HepG2 (cell line): ENCODE measurements at regions not wholly inside any gene's neighbourhood (a gene's known extent, or its start where the extent isn't known, plus 50 kb on each side); places are given as distances from the start of the nearest gene placed in this dataset.

Experiments used
- SNRNP70 ChIP-seq: fragments of 200-400 bp; formaldehyde crosslinking; IDR thresholded peaks from 2 replicates; pipeline ENCODE4 v1.6.1; 2017; ENCODE audit warnings: mild to moderate bottlenecking, low read depth, low read length, moderate library complexity
- ZBTB33 ChIP-seq: sonication (generic); formaldehyde crosslinking; IDR thresholded peaks from 2 replicates; pipeline ENCODE4 v1.4.0; 2020; ENCODE audit warnings: missing genetic modification reagents
- ZNF451 ChIP-seq: sonication (generic); formaldehyde crosslinking; IDR thresholded peaks from 2 replicates; pipeline ENCODE4 v1.5.0; 2020; ENCODE audit warnings: mild to moderate bottlenecking, missing genetic modification reagents
- ZNF564 ChIP-seq: sonication (generic); formaldehyde crosslinking; IDR thresholded peaks from 2 replicates; pipeline ENCODE4 v1.8.1; 2023; ENCODE audit warnings: mild to moderate bottlenecking, missing genetic modification reagents
- ZXDC ChIP-seq: sonication (generic); formaldehyde crosslinking; IDR thresholded peaks from 2 replicates; pipeline ENCODE4 v1.5.0; 2020; ENCODE audit warnings: mild to moderate bottlenecking, missing genetic modification reagents
- TF ChIP-seq, protein P1 (sequence below): sonication (generic); formaldehyde crosslinking; IDR thresholded peaks from 2 replicates; pipeline ENCODE4 v1.4.0; 2020; ENCODE audit warnings: missing genetic modification reagents

- TF ChIP-seq, protein P1, sequence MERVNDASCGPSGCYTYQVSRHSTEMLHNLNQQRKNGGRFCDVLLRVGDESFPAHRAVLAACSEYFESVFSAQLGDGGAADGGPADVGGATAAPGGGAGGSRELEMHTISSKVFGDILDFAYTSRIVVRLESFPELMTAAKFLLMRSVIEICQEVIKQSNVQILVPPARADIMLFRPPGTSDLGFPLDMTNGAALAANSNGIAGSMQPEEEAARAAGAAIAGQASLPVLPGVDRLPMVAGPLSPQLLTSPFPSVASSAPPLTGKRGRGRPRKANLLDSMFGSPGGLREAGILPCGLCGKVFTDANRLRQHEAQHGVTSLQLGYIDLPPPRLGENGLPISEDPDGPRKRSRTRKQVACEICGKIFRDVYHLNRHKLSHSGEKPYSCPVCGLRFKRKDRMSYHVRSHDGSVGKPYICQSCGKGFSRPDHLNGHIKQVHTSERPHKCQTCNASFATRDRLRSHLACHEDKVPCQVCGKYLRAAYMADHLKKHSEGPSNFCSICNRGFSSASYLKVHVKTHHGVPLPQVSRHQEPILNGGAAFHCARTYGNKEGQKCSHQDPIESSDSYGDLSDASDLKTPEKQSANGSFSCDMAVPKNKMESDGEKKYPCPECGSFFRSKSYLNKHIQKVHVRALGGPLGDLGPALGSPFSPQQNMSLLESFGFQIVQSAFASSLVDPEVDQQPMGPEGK (CRISPR knock-in tag): no peak
- TF ChIP-seq SNRNP70 (no peak), ZNF451 (CRISPR knock-in tag) (no peak), ZBTB33 (no peak), ZXDC (no peak), ZNF564 (CRISPR knock-in tag) (no peak)
Observed at GRCh38 chr1:60504206-60504840, 430.8 kb upstream of the C1orf87 start (continued).
